ENCODE measurements at regions not wholly inside any gene's neighbourhood (a gene's known extent, or its start where the extent isn't known, plus 50 kb on each side); places are given as distances from the start of the nearest gene placed in this dataset.

DNA sequence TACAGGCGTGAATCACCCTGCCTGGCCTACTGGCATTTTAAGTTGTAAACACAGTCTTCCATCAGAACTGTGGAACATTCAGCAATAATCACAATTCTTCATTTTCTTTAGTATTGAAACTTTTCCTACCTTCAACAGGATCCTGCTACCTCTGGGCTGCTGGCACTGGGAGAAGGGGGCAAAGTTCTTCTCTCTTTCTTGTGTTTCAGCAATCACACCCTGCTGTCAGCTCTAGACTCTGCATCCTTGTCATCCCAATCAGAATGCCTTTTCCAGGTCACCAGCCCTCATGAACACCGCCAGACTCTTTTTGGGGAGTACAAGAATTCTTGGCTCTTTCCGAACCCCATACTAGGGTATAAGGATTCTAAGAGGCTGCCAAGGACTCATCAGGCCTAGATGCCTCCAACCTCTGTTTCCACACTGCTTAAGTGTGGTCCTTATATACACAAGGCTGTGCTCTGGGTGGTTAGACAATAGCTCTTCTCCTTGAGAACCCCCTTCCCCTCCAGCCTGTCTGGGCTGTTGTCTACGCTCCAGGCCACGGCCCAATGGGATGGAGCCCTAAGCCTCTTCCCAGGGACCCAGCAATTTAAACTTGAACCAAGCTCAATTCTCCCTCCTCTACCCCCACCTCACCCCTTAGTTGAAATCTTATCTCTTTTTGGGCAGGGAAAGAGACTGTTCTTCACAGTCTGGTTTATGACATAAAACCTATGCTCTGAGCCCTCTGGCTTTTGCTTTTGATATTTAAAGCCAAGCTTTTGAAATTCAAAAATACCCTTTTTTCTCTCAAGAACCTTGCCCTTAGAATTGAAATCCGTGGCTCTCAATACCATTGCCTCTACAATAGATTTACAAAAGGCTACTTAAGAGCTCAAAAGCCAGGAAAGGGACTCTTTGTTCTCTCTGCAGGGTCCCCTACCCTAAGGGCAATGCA, 327.4 kb downstream of the BUD13 start:
- intact Hi-C loops (cut with DNase I), result no loop called here
- no peaks in the 10 kb centered on the region for H3K4me1 ChIP-seq
- TF ChIP-seq, protein P1, sequence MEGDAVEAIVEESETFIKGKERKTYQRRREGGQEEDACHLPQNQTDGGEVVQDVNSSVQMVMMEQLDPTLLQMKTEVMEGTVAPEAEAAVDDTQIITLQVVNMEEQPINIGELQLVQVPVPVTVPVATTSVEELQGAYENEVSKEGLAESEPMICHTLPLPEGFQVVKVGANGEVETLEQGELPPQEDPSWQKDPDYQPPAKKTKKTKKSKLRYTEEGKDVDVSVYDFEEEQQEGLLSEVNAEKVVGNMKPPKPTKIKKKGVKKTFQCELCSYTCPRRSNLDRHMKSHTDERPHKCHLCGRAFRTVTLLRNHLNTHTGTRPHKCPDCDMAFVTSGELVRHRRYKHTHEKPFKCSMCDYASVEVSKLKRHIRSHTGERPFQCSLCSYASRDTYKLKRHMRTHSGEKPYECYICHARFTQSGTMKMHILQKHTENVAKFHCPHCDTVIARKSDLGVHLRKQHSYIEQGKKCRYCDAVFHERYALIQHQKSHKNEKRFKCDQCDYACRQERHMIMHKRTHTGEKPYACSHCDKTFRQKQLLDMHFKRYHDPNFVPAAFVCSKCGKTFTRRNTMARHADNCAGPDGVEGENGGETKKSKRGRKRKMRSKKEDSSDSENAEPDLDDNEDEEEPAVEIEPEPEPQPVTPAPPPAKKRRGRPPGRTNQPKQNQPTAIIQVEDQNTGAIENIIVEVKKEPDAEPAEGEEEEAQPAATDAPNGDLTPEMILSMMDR (IDR thresholded peaks at IDR 0.05), result no peak
- H3K36me3 ChIP-seq, result no peaks in the 10 kb centered on the region
- peaks cover 0 to 4% of the 10 kb centered on the region in 2 donors for H3K9me3 ChIP-seq
- H3K27me3 ChIP-seq, result no peaks in the 10 kb centered on the region
- no peak overlapping the region for H3K4me3 ChIP-seq
- DNase-seq (ENCODE audit: low spot score in 2 of 2), result no peak
- no peak overlapping the region for H3K27ac ChIP-seq

DNA sequence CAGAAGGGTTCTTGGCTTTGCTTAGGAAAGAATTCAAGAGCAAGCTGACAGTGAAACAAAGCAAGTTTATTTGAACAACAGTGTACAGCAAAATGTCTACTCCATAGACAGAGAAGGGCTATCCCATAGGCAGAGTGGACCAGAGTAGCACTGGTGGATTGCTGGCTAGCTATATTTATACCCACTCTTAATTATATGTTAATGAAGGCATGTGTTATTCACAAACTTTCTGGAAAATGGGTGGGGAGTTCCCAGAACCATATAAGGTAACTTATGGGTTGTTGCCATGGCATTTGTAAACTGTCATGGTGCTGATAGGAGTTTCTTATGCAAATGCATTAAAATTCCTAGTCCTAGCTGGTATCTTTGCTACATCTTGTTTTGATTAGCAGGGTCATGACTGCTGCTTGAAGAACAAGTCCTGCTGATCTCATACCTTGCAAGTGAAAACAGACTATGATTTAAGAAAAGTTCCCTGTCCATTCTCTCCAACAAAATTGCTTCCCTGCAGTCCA, 330.5 kb downstream of the BUD13 start:
- Histone ChIP-seq H3K36me3 (no peaks in the 10 kb centered on the region), H3K4me3 (no peak overlapping the region), H3K27ac (no peak overlapping the region), H3K27me3 (no peaks in the 10 kb centered on the region), H3K9me3 (peaks cover 0 to 4% of the 10 kb centered on the region in 2 donors), H3K4me1 (no peaks in the 10 kb centered on the region)
- TF ChIP-seq, protein P1 (IDR thresholded peaks at IDR 0.05), result no peak
- no peak for DNase-seq (ENCODE audit: low spot score in 2 of 2)
- intact Hi-C loops (cut with DNase I), result no loop called here

DNA sequence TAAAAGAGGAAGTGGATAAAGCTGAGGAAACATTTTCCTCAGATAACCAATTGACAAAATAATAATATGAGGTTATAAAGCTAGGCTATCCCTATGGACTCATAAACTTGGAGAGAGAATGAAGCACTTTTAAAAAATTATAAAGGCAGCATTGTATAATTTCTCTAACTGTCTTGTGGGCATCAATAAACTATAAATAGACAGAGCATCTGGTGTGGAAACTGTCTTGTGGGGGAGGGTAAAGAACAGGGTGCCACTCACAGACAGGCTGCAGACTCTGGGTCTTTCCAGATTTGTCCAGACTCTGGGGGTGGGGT, 333.5 kb downstream of the BUD13 start:
- no peak for DNase-seq (ENCODE audit: low spot score in 2 of 2)
- intact Hi-C loops (cut with DNase I), result no loop called here
- no peak overlapping the region for H3K4me3 ChIP-seq
- no peaks in the 10 kb centered on the region for H3K4me1 ChIP-seq
- TF ChIP-seq, protein P1 (IDR thresholded peaks at IDR 0.05), result no peak
- no peak overlapping the region for H3K27ac ChIP-seq
- no peaks in the 10 kb centered on the region for H3K36me3 ChIP-seq
- peaks cover 0 to 4% of the 10 kb centered on the region in 2 donors for H3K9me3 ChIP-seq
- H3K27me3 ChIP-seq, result no peaks in the 10 kb centered on the region

DNA sequence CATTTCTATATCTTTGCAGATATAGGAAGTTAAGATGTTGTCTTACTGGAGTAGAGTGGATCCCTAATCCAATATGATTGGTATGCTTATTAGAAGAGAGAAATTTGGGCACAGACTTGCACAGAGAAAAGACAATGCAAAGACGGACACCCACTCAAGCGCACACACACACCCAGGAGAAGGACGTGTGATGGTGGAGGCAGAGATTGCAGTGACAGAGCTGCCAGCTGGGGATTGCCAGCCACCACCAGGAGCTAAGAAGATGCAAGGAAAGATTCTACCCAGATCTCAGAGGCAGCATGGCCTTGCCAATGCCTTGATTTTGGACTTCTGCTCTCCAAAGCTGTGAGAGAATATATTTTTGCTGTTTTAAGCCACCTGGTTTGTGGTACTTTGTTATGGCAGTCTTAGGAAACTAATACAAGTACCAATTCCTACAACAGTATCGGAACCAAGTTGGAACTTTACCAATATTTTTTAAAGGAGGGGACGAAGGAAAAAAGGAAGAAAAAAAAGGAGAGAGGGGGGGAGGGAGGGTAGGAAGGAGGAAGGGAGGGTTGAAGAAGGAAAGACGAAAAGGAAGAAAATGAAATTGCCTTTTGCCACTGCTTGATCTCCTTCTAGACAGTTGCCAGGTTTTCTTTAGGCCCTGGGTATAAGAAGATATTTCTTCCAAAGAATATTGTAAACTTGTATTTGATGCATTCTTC, 334.0 kb downstream of the BUD13 start:
- Histone ChIP-seq H3K36me3 (no peaks in the 10 kb centered on the region), H3K27me3 (no peaks in the 10 kb centered on the region), H3K4me1 (no peaks in the 10 kb centered on the region), H3K9me3 (peaks cover 0 to 4% of the 10 kb centered on the region in 2 donors), H3K4me3 (no peak overlapping the region), H3K27ac (no peak overlapping the region)
- intact Hi-C loops (cut with DNase I), result no loop called here
- no peak for DNase-seq (ENCODE audit: low spot score in 2 of 2)
- TF ChIP-seq, protein P1 (IDR thresholded peaks at IDR 0.05), result no peak

DNA sequence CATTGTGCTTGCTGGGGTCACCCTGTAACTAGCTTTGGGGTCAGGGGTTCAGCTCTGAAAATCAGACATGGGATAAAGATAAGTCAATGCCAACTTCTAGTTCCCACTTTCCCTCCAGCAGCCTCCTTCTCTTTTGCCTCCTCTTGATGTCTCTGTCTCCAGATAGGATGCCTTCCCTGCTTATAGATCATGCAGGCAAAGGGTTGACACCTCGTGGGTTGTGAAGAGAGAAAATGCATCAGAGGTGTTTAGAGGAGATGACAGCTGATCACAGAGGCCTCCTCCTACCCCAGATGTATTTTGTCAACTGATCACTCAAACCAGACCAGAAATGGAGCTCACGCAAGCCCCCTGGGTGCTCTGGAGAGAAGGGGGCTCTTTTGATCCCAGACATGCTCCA, 337.8 kb downstream of the BUD13 start:
- no peaks in the 10 kb centered on the region for H3K4me1 ChIP-seq
- H3K27ac ChIP-seq, result no peak overlapping the region
- H3K36me3 ChIP-seq, result no peaks in the 10 kb centered on the region
- no peak for DNase-seq (ENCODE audit: low spot score in 2 of 2)
- H3K27me3 ChIP-seq, result no peaks in the 10 kb centered on the region
- intact Hi-C loops (cut with DNase I), result no loop called here
- H3K9me3 ChIP-seq, result no peaks in the 10 kb centered on the region
- TF ChIP-seq, protein P1 (IDR thresholded peaks at IDR 0.05), result no peak
- H3K4me3 ChIP-seq, result no peak overlapping the region
